Neural crest cell (in vitro differentiated cells): ENCODE measurements at regions not wholly inside any gene's neighbourhood (a gene's known extent, or its start where the extent isn't known, plus 50 kb on each side); places are given as distances from the start of the nearest gene placed in this dataset.

ENCODE experiments used
- DNase-seq: peaks from one replicate; pipeline ENCODE4 v3.0.0; 2021; ENCODE audit warnings: low read depth, mixed read lengths, low spot score
- H3K27ac Mint-ChIP-seq: one replicate; pipeline ENCODE4 v1.8.0; 2021; ENCODE audit warnings: mild to moderate bottlenecking, mixed read lengths; ENCODE audit not compliant: unreplicated experiment
- H3K27me3 Mint-ChIP-seq: 2 replicates; pipeline ENCODE4 v1.8.0; 2021; ENCODE audit warnings: low read depth, mild to moderate bottlenecking, mixed read lengths
- H3K36me3 Mint-ChIP-seq: 2 replicates; pipeline ENCODE4 v1.8.0; 2021; ENCODE audit warnings: low read depth, mild to moderate bottlenecking, mixed read lengths
- H3K4me1 Mint-ChIP-seq: 2 replicates; pipeline ENCODE4 v1.8.0; 2021; ENCODE audit warnings: mixed read lengths
- H3K4me3 Mint-ChIP-seq: one replicate; pipeline ENCODE4 v1.8.0; 2021; ENCODE audit warnings: mild to moderate bottlenecking, mixed read lengths
- H3K9me3 Mint-ChIP-seq: 2 replicates; pipeline ENCODE4 v1.8.0; 2021; ENCODE audit warnings: mixed read lengths
- CTCF ChIP-seq: fragments of 200-600 bp; sonication (generic); conservative IDR thresholded peaks from 2 replicates; pipeline ENCODE4 v1.5.0; 2021; ENCODE audit warnings: antibody characterized with exemption, mild to moderate bottlenecking

- no peak for TF ChIP-seq CTCF
- DNase-seq: no peak
- Mint-ChIP-seq H3K9me3 (peaks cover 5% of the 10 kb centered on the region), H3K36me3 (no peaks in the 10 kb centered on the region), H3K27me3 (peaks cover 28% of the 10 kb centered on the region), H3K27ac (no peak overlapping the region), H3K4me1 (no peaks in the 10 kb centered on the region), H3K4me3 (no peak overlapping the region)
Measured at GRCh38 chr16:13856398-13856797, 63.6 kb upstream of the ERCC4 start.

- H3K27ac Mint-ChIP-seq: no peak overlapping the region
- H3K4me3 Mint-ChIP-seq: no peak overlapping the region
- H3K36me3 Mint-ChIP-seq: no peaks in the 10 kb centered on the region
- TF ChIP-seq CTCF: no peak
- no peak for DNase-seq
- H3K27me3 Mint-ChIP-seq: peaks cover 28% of the 10 kb centered on the region
- peaks cover 3% of the 10 kb centered on the region for H3K9me3 Mint-ChIP-seq
- no peaks in the 10 kb centered on the region for H3K4me1 Mint-ChIP-seq
Measured at GRCh38 chr16:13856811-13857511, 63.0 kb upstream of the ERCC4 start.

- Mint-ChIP-seq H3K4me1 (no peaks in the 10 kb centered on the region), H3K27me3 (peaks cover 33% of the 10 kb centered on the region), H3K9me3 (peaks cover 8% of the 10 kb centered on the region), H3K27ac (no peak overlapping the region), H3K4me3 (no peak overlapping the region), H3K36me3 (no peaks in the 10 kb centered on the region)
- TF ChIP-seq CTCF: no peak
- no peak for DNase-seq
Measured at GRCh38 chr16:13858873-13859580, 60.9 kb upstream of the ERCC4 start.

- Mint-ChIP-seq H3K27ac (no peak overlapping the region), H3K27me3 (peaks cover 24% of the 10 kb centered on the region), H3K4me3 (no peak overlapping the region), H3K4me1 (no peaks in the 10 kb centered on the region), H3K9me3 (peaks cover 8% of the 10 kb centered on the region), H3K36me3 (no peaks in the 10 kb centered on the region)
- DNase-seq: no peak
- TF ChIP-seq CTCF: no peak
Measured at GRCh38 chr16:13863075-13863765, 56.7 kb upstream of the ERCC4 start.

- Mint-ChIP-seq H3K4me3 (no peak overlapping the region), H3K27ac (no peak overlapping the region), H3K9me3 (peaks cover 8% of the 10 kb centered on the region)
Measured at GRCh38 chr16:13864689-13865088, 55.3 kb upstream of the ERCC4 start.

More at GRCh38 chr16:13864689-13865088, 55.3 kb upstream of the ERCC4 start:
- H3K36me3 Mint-ChIP-seq: no peaks in the 10 kb centered on the region
- no peaks in the 10 kb centered on the region for H3K4me1 Mint-ChIP-seq
- no peak for DNase-seq
- no peak for TF ChIP-seq CTCF
- peaks cover 18% of the 10 kb centered on the region for H3K27me3 Mint-ChIP-seq
